ENCODE measurements at regions not wholly inside any gene's neighbourhood (a gene's known extent, or its start where the extent isn't known, plus 50 kb on each side); places are given as distances from the start of the nearest gene placed in this dataset.
"Not testable (repeated sequence)": the region's sequence is repeated elsewhere in the genome, so short reads cannot be mapped to it uniquely, and the experiment has no call there.

- Histone ChIP-seq H2AFZ (ENCODE audit: low read depth, low read length) (no peak overlapping the region), H3K4me2 (ENCODE audit: low read length, poor library complexity, severe bottlenecking) (no peak overlapping the region), H2BK120ac (ENCODE audit: low read depth, low read length) (no peak overlapping the region), H4K8ac (ENCODE audit: low read length) (no peak overlapping the region), H4K91ac (ENCODE audit: low read length) (no peak overlapping the region), H3K36me3 (ENCODE audit: control insufficient read depth in 1 of 2, insufficient read depth in 2 of 2, low read depth in 1 of 2, low read length in 2 of 2) (no peaks in the 10 kb centered on the region), H3K9me3 (ENCODE audit: control insufficient read depth, low read length) (peaks cover 26% of the 10 kb centered on the region), H2BK12ac (ENCODE audit: low read length in 2 of 2) (no peak overlapping the region), H3K14ac (ENCODE audit: low read length in 2 of 2) (no peak overlapping the region), H3K4me3 (ENCODE audit: insufficient read depth in 1 of 2, low read depth in 1 of 2, low read length in 2 of 2) (no peak overlapping the region), H3K23ac (ENCODE audit: low read length in 2 of 2) (no peak overlapping the region), H3K4ac (ENCODE audit: low read depth in 1 of 2, low read length in 2 of 2) (no peak overlapping the region), H2BK5ac (ENCODE audit: low read depth, low read length, poor library complexity, severe bottlenecking) (no peak overlapping the region), H3K27me3 (ENCODE audit: control insufficient read depth in 1 of 2, insufficient read depth in 1 of 2, low read length in 2 of 2) (no peaks in the 10 kb centered on the region), H2AK5ac (ENCODE audit: low read length, severe bottlenecking) (no peak overlapping the region), H3K9ac (ENCODE audit: low read length) (no peak overlapping the region), H3K27ac (ENCODE audit: low read length, poor library complexity, severe bottlenecking) (no peak overlapping the region), H3K18ac (ENCODE audit: low read depth in 1 of 2, low read length in 2 of 2) (no peak overlapping the region), H2BK15ac (ENCODE audit: low read depth, poor library complexity, severe bottlenecking) (no peak overlapping the region), H3K4me1 (ENCODE audit: control insufficient read depth, insufficient read depth, low read depth, low read length) (peaks cover 4% of the 10 kb centered on the region), H3K79me1 (replicated peaks; ENCODE audit: low read length, poor library complexity, severe bottlenecking) (no peaks in the 10 kb centered on the region)
- DNase-seq = no peak
Observed at GRCh38 chr16:54879681-54880080, 51.0 kb upstream of the IRX5 start.

GRCh38 chr16:54878301-54878700 lies 52.4 kb upstream of the IRX5 start:
- Histone ChIP-seq H3K4me2 (ENCODE audit: low read length, poor library complexity, severe bottlenecking) (no peak overlapping the region), H3K27ac (ENCODE audit: low read length, poor library complexity, severe bottlenecking) (no peak overlapping the region), H3K9ac (ENCODE audit: low read length) (no peak overlapping the region), H3K14ac (ENCODE audit: low read length in 2 of 2) (no peak overlapping the region), H2BK15ac (ENCODE audit: low read depth, poor library complexity, severe bottlenecking) (no peak overlapping the region), H3K4me1 (ENCODE audit: control insufficient read depth, insufficient read depth, low read depth, low read length) (peaks cover 4% of the 10 kb centered on the region), H3K9me3 (ENCODE audit: control insufficient read depth, low read length) (peaks cover 17% of the 10 kb centered on the region), H3K36me3 (ENCODE audit: control insufficient read depth in 1 of 2, insufficient read depth in 2 of 2, low read depth in 1 of 2, low read length in 2 of 2) (no peaks in the 10 kb centered on the region), H2BK120ac (ENCODE audit: low read depth, low read length) (no peak overlapping the region), H4K8ac (ENCODE audit: low read length) (no peak overlapping the region), H3K4me3 (ENCODE audit: insufficient read depth in 1 of 2, low read depth in 1 of 2, low read length in 2 of 2) (no peak overlapping the region), H2BK12ac (ENCODE audit: low read length in 2 of 2) (no peak overlapping the region), H3K18ac (ENCODE audit: low read depth in 1 of 2, low read length in 2 of 2) (no peak overlapping the region), H3K79me1 (replicated peaks; ENCODE audit: low read length, poor library complexity, severe bottlenecking) (no peaks in the 10 kb centered on the region), H3K23ac (ENCODE audit: low read length in 2 of 2) (no peak overlapping the region), H2AK5ac (ENCODE audit: low read length, severe bottlenecking) (no peak overlapping the region), H2BK5ac (ENCODE audit: low read depth, low read length, poor library complexity, severe bottlenecking) (no peak overlapping the region), H3K27me3 (ENCODE audit: control insufficient read depth in 1 of 2, insufficient read depth in 1 of 2, low read length in 2 of 2) (no peaks in the 10 kb centered on the region), H3K4ac (ENCODE audit: low read depth in 1 of 2, low read length in 2 of 2) (no peak overlapping the region), H2AFZ (ENCODE audit: low read depth, low read length) (no peak overlapping the region), H4K91ac (ENCODE audit: low read length) (no peak overlapping the region)
- no peak for DNase-seq
- 67% methylated on average over 1 of the region's 1 CpG for WGBS

DNA sequence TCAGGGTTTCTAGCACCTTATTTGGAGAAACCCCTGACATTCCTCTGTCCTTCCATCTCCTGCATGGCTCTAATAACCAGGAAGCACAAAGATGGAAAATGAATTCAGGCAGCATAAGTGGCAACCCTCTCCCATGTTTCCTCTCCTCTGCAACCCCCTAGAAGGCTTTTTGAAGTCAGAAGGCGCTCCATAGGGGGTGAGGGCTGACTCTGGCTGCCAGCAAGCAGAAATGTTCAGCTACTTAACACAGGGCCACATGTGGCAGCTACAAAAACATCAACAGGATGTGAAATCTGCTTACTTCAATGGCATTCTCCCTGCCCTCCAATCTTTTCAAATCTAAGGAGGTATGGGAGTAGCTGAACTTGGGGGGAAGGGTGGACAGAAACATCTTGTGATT lies 55.2 kb upstream of the IRX5 start:
- H3K4me2 ChIP-seq (ENCODE audit: low read length, poor library complexity, severe bottlenecking) = no peak overlapping the region
- H2BK15ac ChIP-seq (ENCODE audit: low read depth, poor library complexity, severe bottlenecking) = no peak overlapping the region
- H3K36me3 ChIP-seq (ENCODE audit: control insufficient read depth in 1 of 2, insufficient read depth in 2 of 2, low read depth in 1 of 2, low read length in 2 of 2) = no peaks in the 10 kb centered on the region
- WGBS = 20% methylated on average over 1 of the region's 1 CpG
- no peak overlapping the region for H2AK5ac ChIP-seq (ENCODE audit: low read length, severe bottlenecking)
- H3K23ac ChIP-seq (ENCODE audit: low read length in 2 of 2) = no peak overlapping the region
- no peak overlapping the region for H3K18ac ChIP-seq (ENCODE audit: low read depth in 1 of 2, low read length in 2 of 2)
- no peaks in the 10 kb centered on the region for H3K27me3 ChIP-seq (ENCODE audit: control insufficient read depth in 1 of 2, insufficient read depth in 1 of 2, low read length in 2 of 2)
- no peak overlapping the region for H3K9ac ChIP-seq (ENCODE audit: low read length)
- no peaks in the 10 kb centered on the region for H3K79me1 ChIP-seq (replicated peaks; ENCODE audit: low read length, poor library complexity, severe bottlenecking)
- H4K91ac ChIP-seq (ENCODE audit: low read length) = no peak overlapping the region
- peaks cover 2% of the 10 kb centered on the region for H3K9me3 ChIP-seq (ENCODE audit: control insufficient read depth, low read length)
- no peak overlapping the region for H2BK120ac ChIP-seq (ENCODE audit: low read depth, low read length)
- no peak overlapping the region for H2BK12ac ChIP-seq (ENCODE audit: low read length in 2 of 2)
- no peak overlapping the region for H3K4ac ChIP-seq (ENCODE audit: low read depth in 1 of 2, low read length in 2 of 2)
- no peak overlapping the region for H2BK5ac ChIP-seq (ENCODE audit: low read depth, low read length, poor library complexity, severe bottlenecking)
- no peak overlapping the region for H2AFZ ChIP-seq (ENCODE audit: low read depth, low read length)
- no peak overlapping the region for H4K8ac ChIP-seq (ENCODE audit: low read length)
- no peak for DNase-seq
- H3K27ac ChIP-seq (ENCODE audit: low read length, poor library complexity, severe bottlenecking) = peak overlapping the region; percentile 42
- H3K4me1 ChIP-seq (ENCODE audit: control insufficient read depth, insufficient read depth, low read depth, low read length) = peaks cover 5% of the 10 kb centered on the region
- no peak overlapping the region for H3K14ac ChIP-seq (ENCODE audit: low read length in 2 of 2)
- no peak overlapping the region for H3K4me3 ChIP-seq (ENCODE audit: insufficient read depth in 1 of 2, low read depth in 1 of 2, low read length in 2 of 2)

DNA sequence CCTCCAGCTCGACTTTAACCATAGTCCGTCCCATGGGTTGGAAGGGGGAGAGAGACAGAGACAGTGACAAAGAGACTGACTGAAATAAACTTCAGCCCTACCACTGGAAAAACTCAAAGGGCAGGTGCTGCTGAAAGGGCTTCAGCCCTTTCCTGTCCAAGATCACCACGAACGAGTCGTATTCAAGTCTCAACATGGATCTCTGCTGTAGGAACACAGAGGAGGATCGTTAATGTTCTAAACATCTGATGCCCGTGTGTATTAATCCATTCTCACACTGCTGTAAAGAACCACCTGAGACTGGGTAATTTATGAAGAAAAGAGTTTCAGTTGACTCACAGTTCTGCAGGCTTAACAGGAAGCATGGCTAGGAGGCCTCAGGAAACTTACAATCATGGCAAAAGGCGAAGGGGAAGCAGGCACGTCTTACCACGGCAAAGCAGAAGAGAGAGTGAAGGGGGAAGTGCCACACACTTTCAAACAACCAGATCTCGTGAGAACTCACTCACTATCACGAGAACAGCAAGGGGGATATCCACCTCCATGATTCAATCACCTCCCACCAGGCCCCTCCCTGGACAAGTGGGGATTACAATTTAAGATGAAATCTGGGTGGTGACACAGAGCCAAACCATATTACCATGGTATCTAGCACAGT lies 56.8 kb upstream of the IRX5 start:
- 76% methylated on average over 10 of the region's 12 CpGs for WGBS

More for the DNA sequence above, 56.8 kb upstream of the IRX5 start:
- H3K9ac ChIP-seq (ENCODE audit: low read length); H3K14ac ChIP-seq (ENCODE audit: low read length in 2 of 2); H2BK12ac ChIP-seq (ENCODE audit: low read length in 2 of 2); H2BK120ac ChIP-seq (ENCODE audit: low read depth, low read length); H3K4me1 ChIP-seq (ENCODE audit: control insufficient read depth, insufficient read depth, low read depth, low read length); H2AFZ ChIP-seq (ENCODE audit: low read depth, low read length); H2BK5ac ChIP-seq (ENCODE audit: low read depth, low read length, poor library complexity, severe bottlenecking); H4K8ac ChIP-seq (ENCODE audit: low read length); H2BK15ac ChIP-seq (ENCODE audit: low read depth, poor library complexity, severe bottlenecking); H3K36me3 ChIP-seq (ENCODE audit: control insufficient read depth in 1 of 2, insufficient read depth in 2 of 2, low read depth in 1 of 2, low read length in 2 of 2); H3K27me3 ChIP-seq (ENCODE audit: control insufficient read depth in 1 of 2, insufficient read depth in 1 of 2, low read length in 2 of 2); H3K9me3 ChIP-seq (ENCODE audit: control insufficient read depth, low read length); H3K27ac ChIP-seq (ENCODE audit: low read length, poor library complexity, severe bottlenecking); H3K4me3 ChIP-seq (ENCODE audit: insufficient read depth in 1 of 2, low read depth in 1 of 2, low read length in 2 of 2); H3K4me2 ChIP-seq (ENCODE audit: low read length, poor library complexity, severe bottlenecking); H2AK5ac ChIP-seq (ENCODE audit: low read length, severe bottlenecking); H3K4ac ChIP-seq (ENCODE audit: low read depth in 1 of 2, low read length in 2 of 2); H3K79me1 ChIP-seq (replicated peaks; ENCODE audit: low read length, poor library complexity, severe bottlenecking); DNase-seq; H3K18ac ChIP-seq (ENCODE audit: low read depth in 1 of 2, low read length in 2 of 2); H3K23ac ChIP-seq (ENCODE audit: low read length in 2 of 2); H4K91ac ChIP-seq (ENCODE audit: low read length): not testable (repeated sequence)
